Activated naive CD8-positive, alpha-beta T cell treated with anti-CD3 and anti-CD28 coated beads for 36 hours (primary cell): ENCODE measurements at regions not wholly inside any gene's neighbourhood (a gene's known extent, or its start where the extent isn't known, plus 50 kb on each side); places are given as distances from the start of the nearest gene placed in this dataset.
A peak's percentile ranks its signal among the peaks of the same experiment; 100 is the strongest.
"Not testable (repeated sequence)": the region's sequence is repeated elsewhere in the genome, so short reads cannot be mapped to it uniquely, and the experiment has no call there.

Experiments used
- DNase-seq: peaks from one replicate; pipeline ENCODE4 v3.0.0; 2021
- H3K27ac Mint-ChIP-seq: one replicate; pipeline ENCODE4 v1.8.0; 2022; ENCODE audit warnings: mild to moderate bottlenecking, moderate library complexity, mixed read lengths
- H3K27me3 Mint-ChIP-seq: one replicate; pipeline ENCODE4 v1.8.0; 2022; ENCODE audit warnings: mild to moderate bottlenecking, mixed read lengths
- H3K36me3 Mint-ChIP-seq: one replicate; pipeline ENCODE4 v1.8.0; 2021; ENCODE audit warnings: mild to moderate bottlenecking, mixed read lengths
- H3K4me1 Mint-ChIP-seq: one replicate; pipeline ENCODE4 v1.8.0; 2021; ENCODE audit warnings: mixed read lengths
- H3K4me3 Mint-ChIP-seq: one replicate; pipeline ENCODE4 v1.8.0; 2022; ENCODE audit warnings: mild to moderate bottlenecking, moderate library complexity, mixed read lengths
- H3K9me3 Mint-ChIP-seq: one replicate; pipeline ENCODE4 v1.8.0; 2022; ENCODE audit warnings: mixed read lengths

DNA sequence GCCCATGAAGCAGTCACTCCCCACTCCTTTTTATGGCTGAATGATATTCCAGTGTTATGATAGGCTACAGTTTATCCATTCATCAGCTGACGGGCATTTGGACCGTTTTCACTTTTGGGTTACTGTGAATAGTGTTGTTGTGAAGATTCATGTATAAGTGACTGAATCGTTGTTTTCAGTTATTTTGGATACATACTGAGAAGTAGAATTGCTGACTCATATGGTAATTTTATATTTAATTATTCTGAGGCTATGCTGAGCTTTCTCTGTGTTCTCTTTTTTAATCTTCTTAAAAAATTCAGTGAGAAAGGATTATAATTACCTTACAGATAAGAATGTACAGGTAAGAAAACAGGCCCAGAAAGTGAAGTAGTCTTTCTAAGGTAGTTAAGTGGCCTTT is 117.9 kb upstream of the MPHOSPH6 start:
- no peak for DNase-seq
- H3K27ac Mint-ChIP-seq, result no peak overlapping the region
- no peaks in the 10 kb centered on the region for H3K36me3 Mint-ChIP-seq
- H3K4me1 Mint-ChIP-seq, result no peaks in the 10 kb centered on the region
- no peak overlapping the region for H3K4me3 Mint-ChIP-seq
- H3K9me3 Mint-ChIP-seq, result no peaks in the 10 kb centered on the region
- H3K27me3 Mint-ChIP-seq, result no peaks in the 10 kb centered on the region

DNA sequence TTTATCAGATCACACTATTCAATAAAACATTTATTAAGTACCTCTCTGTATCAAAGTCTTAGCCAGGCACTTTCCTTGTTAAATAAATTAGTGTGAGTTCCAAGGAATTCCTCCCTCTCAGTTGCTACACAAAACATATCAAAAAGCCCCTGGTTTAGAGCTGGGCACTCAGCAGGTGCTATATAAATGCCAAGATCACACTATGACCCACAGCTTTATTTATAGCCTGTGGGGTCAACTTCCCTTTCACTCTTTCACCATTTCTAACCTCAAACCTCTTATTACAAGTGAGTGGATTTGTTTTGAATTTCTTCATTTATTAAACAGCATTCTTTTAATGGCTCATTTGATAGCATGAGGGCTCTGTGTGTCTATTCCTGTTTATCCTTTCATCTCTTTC is 112.6 kb upstream of the MPHOSPH6 start:
- no peaks in the 10 kb centered on the region for H3K27me3 Mint-ChIP-seq
- no peaks in the 10 kb centered on the region for H3K4me1 Mint-ChIP-seq
- H3K4me3 Mint-ChIP-seq, result no peak overlapping the region

DNA sequence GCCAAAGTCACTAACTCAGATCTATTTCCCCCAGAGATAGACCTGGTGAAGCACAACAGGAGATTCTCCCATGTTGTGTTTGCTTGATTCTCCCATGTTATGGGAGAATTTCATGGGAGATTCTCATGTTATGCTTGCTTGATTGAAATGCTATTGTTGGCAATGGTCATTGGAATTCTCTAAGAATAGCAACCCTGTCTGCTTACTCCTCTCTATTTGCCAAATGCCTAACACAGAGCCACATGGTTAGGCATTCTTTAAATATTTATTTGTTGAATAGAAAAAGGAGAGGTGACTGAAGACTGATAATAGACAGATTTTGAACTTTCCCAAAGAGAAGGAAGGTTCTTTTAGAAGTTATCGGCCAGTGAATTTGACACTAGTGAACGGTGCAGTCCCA is 111.5 kb upstream of the MPHOSPH6 start:
- Mint-ChIP-seq H3K36me3 (no peaks in the 10 kb centered on the region), H3K4me1 (no peaks in the 10 kb centered on the region), H3K4me3 (no peak overlapping the region), H3K27me3 (no peaks in the 10 kb centered on the region), H3K27ac (no peak overlapping the region), H3K9me3 (no peaks in the 10 kb centered on the region)
- no peak for DNase-seq

More for the DNA sequence above, 112.6 kb upstream of the MPHOSPH6 start:
- Mint-ChIP-seq H3K36me3 (no peaks in the 10 kb centered on the region), H3K9me3 (no peaks in the 10 kb centered on the region), H3K27ac (no peak overlapping the region)
- DNase-seq, result no peak

DNA sequence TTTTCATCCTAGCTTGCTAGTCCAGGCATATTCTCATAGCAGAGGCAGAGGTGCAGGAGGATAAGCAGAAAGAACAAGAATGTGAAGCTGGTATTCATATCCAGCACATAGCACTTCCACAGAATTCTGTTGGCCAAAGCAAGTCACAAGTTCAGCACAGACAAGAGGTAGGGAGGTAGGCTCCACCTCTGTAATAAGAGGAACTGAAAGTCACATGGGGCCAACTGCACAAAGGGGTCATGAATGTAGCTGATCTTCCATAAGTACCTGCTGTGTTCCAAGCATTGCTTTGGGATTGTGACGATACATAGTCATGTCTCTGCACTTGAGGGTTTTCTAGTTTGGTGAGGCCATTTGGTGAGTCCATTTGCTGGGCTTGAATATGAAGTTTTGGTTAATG is 110.8 kb upstream of the MPHOSPH6 start:
- Mint-ChIP-seq H3K4me1 (no peaks in the 10 kb centered on the region), H3K9me3 (no peaks in the 10 kb centered on the region), H3K27ac (no peak overlapping the region), H3K36me3 (no peaks in the 10 kb centered on the region), H3K4me3 (no peak overlapping the region), H3K27me3 (no peaks in the 10 kb centered on the region)
- DNase-seq, result no peak

DNA sequence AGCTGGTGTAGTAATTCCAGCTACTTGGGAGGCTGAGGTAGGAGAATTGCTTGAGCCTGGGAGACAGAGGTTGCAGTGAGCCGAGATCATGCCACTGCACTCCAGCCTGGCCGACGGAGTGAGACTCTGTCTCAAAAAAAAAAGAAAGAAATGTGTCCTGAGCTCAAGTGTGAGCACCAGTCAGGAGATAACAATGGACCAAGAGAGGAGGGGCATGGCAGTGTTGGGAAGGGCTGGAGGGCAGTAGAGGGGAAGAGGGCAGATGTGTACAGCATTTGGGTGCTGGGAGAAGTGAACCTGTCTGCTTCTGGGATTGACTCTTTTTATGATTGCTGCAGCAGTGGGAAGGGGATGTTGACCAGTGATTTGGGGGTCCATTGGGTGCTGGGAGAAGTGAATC is 105.3 kb upstream of the MPHOSPH6 start:
- not testable (repeated sequence) for DNase-seq, H3K27ac Mint-ChIP-seq, H3K9me3 Mint-ChIP-seq, H3K4me1 Mint-ChIP-seq, H3K27me3 Mint-ChIP-seq, H3K4me3 Mint-ChIP-seq, H3K36me3 Mint-ChIP-seq

DNA sequence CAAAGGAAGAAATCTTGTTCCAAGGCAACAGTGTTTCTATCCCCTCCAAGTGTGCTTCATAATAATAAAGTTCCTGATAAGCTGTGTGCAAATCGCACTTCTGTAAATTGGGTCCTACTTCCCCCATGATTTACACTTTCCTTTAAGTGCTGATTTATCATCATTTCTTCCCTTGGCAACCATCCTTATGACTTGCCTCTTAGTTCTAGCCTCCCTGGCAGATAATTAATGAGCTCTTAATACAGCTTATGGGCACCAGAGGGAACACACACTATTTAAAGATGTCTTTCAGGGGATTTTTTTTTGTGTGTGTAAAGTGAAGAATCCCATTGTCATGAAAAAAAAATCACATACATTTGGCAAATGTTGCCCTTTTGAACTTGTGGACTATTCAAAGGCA is 101.6 kb upstream of the MPHOSPH6 start:
- no peak for DNase-seq
- Mint-ChIP-seq H3K9me3 (no peaks in the 10 kb centered on the region), H3K4me1 (no peaks in the 10 kb centered on the region), H3K4me3 (no peak overlapping the region), H3K27me3 (no peaks in the 10 kb centered on the region), H3K36me3 (no peaks in the 10 kb centered on the region), H3K27ac (no peak overlapping the region)

DNA sequence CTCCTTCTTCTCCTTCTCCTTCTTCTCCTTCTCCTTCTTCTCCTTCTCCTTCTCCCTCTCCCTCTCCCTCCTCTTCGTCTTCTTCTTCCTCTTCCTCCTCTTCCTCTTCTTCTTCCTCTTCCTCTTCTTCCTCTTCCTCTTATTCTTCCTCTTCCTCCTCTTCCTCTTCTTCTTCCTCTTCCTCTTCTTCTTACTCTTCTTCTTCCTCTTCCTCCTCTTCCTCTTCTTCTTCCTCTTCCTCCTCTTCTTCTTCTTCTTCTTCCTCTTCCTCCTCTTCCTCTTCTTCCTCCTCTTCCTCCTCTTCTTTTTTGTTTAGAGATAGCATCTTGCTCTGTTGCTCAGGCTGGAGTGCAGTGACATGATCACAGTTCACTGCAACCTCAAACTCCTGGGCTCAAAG is 97.7 kb upstream of the MPHOSPH6 start:
- H3K4me1 Mint-ChIP-seq, H3K27ac Mint-ChIP-seq, H3K36me3 Mint-ChIP-seq, DNase-seq, H3K4me3 Mint-ChIP-seq, H3K9me3 Mint-ChIP-seq: not testable (repeated sequence)
- H3K27me3 Mint-ChIP-seq, result peaks cover 18% of the 10 kb centered on the region

DNA sequence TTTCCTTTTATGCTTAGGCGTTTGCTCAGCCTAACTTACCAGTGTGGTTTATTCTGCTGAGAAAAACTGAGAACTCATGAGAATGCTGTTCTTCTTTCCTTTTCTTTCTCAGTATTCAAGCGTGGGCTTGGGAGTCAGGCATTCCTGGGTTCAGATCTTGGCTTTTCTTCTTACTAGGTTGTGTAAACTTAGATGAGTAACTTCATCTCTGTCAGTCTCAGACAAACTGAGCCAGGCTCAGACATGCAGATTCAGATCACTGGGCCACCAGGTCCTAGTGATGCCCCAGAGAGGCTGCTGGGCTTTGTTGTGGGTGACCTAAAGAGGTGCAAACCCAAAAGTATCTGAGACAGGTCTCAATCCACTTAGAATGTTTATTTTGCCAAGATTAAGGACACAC is 95.8 kb upstream of the MPHOSPH6 start:
- no peaks in the 10 kb centered on the region for H3K4me1 Mint-ChIP-seq
- H3K27ac Mint-ChIP-seq, result no peak overlapping the region
- peaks cover 20% of the 10 kb centered on the region for H3K27me3 Mint-ChIP-seq
- H3K9me3 Mint-ChIP-seq, result peaks cover 3% of the 10 kb centered on the region
- no peaks in the 10 kb centered on the region for H3K36me3 Mint-ChIP-seq
- DNase-seq, result no peak
- no peak overlapping the region for H3K4me3 Mint-ChIP-seq

DNA sequence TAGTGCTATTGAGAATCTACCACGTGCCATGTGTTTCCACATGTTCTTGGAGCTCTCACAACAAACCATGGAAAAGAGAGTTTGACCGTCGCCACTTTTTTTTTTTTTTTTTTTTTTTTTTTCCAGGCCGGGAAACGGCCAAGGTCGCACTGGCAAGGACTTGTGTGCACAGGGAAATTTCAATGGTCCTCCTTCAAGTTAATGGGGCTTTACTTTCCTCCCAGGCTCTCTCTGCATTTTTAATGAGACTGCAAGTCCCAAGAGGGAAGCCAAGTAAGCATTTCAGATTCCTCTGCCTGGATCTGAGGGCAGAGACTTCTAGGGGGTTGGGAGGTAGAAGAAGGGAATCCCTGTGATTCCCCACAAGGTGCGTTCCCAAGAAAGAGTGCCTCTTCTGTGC is 94.7 kb upstream of the MPHOSPH6 start:
- no peaks in the 10 kb centered on the region for H3K4me1 Mint-ChIP-seq
- DNase-seq, result no peak
- H3K27me3 Mint-ChIP-seq, result peaks cover 20% of the 10 kb centered on the region
- H3K9me3 Mint-ChIP-seq, result peaks cover 12% of the 10 kb centered on the region
- H3K4me3 Mint-ChIP-seq, result no peak overlapping the region
- no peak overlapping the region for H3K27ac Mint-ChIP-seq
- no peaks in the 10 kb centered on the region for H3K36me3 Mint-ChIP-seq

DNA sequence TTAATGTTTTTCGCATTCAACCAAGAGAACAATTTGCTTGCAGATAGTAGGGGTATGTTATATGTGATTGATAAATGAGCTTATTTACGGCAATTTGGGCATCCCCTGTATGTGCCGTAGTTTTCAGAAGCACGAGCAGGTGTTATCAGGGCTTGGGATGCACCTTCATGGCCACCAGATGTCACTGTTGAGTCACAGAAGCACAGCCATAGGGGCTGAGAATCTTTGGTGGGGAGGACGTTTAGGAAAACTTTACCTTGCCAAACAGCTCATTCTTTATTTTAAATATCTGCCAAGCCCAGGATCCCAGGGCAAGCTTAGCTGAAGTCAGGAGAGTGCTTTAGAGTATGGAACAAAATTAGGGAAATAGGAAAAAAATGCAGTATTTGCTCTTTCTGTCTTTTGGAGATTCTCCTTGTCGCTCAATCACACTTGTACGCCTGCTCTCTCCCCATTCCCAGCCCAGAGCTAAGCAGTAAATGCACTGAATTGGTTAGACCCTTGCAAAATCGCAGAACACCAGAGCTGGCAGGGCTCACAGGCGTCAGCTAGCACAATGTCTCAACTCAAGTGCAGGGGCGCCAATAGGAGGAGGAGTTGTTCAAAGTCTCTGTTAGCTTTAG is 93.6 kb upstream of the MPHOSPH6 start:
- Mint-ChIP-seq H3K4me1 (no peaks in the 10 kb centered on the region), H3K9me3 (peaks cover 12% of the 10 kb centered on the region), H3K27ac (no peak overlapping the region), H3K4me3 (no peak overlapping the region), H3K27me3 (peaks cover 20% of the 10 kb centered on the region), H3K36me3 (no peaks in the 10 kb centered on the region)
- peak; percentile 38 for DNase-seq

DNA sequence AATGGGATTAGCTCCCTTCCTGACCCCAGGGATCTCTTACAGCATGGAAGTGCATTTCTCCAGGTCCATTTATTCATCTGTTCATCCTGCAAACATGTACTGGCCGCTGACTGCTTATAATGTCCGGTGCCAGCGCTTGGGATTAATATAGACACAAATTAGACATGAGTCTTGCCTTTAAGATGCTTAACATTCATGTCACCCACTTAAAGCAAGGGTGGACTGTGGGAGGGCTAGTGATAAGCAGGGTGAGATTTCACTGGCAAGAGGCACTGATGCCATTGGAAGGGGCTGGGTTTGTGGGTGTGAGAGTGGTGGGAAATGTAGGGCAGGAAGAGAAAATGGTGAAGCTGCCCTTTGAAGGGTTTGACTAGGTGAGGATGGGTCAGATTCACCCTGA is 92.2 kb upstream of the MPHOSPH6 start:
- Mint-ChIP-seq H3K9me3 (peaks cover 12% of the 10 kb centered on the region), H3K27ac (no peak overlapping the region), H3K4me3 (no peak overlapping the region), H3K36me3 (no peaks in the 10 kb centered on the region), H3K4me1 (no peaks in the 10 kb centered on the region), H3K27me3 (peaks cover 25% of the 10 kb centered on the region)
- no peak for DNase-seq

DNA sequence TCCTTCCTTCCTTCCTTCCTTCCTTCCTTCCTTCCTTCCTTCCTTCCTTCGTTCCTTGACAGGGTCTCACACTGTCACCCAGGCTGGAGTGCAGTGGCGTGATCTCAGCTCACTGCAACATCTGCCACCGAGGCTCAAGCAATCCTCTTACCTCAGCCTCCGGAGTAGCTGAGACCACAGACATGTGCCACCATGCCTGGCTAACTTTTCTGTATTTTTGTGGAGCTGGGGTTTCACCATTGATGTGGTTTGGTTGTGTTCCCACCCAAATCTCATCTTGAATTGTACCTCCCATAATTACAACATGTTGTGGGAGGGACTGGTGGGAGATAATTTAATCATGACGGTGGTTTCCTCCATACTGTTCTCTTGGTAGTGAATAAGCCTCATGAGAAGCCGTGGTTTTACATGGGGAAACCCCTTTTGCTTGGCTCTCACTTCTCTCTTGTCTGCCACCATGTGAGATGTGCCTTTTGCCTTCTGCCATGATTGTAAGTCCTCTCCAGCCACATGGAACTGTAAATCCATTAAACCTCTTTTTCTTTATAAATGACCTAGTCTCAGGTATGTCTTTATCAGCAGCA is 90.3 kb upstream of the MPHOSPH6 start:
- Mint-ChIP-seq H3K27ac (no peak overlapping the region), H3K4me3 (no peak overlapping the region), H3K27me3 (peaks cover 19% of the 10 kb centered on the region), H3K36me3 (no peaks in the 10 kb centered on the region), H3K4me1 (no peaks in the 10 kb centered on the region), H3K9me3 (peaks cover 12% of the 10 kb centered on the region)
- DNase-seq, result no peak

DNA sequence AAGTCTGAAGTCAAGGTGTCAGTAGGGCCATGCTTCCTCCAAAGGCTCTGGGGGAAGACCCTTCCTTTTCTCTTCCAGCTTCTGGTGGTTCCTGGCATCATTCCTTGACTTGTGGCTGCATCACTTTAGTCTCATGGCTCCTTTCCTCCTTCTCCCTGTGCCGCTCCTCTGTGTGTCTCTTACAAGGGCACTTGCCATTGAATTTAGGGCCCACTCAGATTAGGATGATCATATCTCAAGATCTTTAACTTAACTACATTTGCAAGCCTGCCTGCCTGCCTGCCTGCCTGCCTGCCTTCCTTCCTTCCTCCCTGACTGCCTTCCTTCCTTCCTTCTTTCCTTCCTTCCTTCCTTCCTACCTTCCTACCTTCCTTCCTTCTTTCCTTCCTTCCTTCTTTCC is 89.7 kb upstream of the MPHOSPH6 start:
- Mint-ChIP-seq H3K36me3 (no peaks in the 10 kb centered on the region), H3K4me1 (no peaks in the 10 kb centered on the region), H3K9me3 (peaks cover 12% of the 10 kb centered on the region), H3K27me3 (peaks cover 19% of the 10 kb centered on the region), H3K4me3 (no peak overlapping the region), H3K27ac (no peak overlapping the region)
- no peak for DNase-seq

DNA sequence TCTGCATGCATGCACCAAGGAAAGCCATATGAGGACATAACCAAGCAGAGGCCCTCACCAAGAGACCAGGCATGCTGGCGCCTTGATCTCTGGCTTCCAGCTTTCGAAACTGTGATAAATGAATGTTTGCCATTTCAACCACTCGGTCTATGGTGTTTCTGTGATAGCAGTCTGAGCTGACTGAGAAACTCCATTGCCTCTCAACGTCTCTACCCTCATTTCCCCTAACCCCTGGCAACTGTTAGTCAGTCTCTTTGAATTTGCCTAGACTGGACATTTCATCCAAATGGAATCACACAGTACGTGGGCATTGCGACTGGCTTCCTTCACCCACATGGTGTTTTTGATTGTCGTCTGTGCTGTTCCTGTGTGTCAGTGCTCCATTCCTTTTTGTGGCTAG is 88.0 kb upstream of the MPHOSPH6 start:
- H3K27ac Mint-ChIP-seq, result no peak overlapping the region
- no peak for DNase-seq
- peaks cover 12% of the 10 kb centered on the region for H3K9me3 Mint-ChIP-seq
- no peak overlapping the region for H3K4me3 Mint-ChIP-seq
- peaks cover 16% of the 10 kb centered on the region for H3K27me3 Mint-ChIP-seq
- H3K36me3 Mint-ChIP-seq, result no peaks in the 10 kb centered on the region
- H3K4me1 Mint-ChIP-seq, result no peaks in the 10 kb centered on the region

DNA sequence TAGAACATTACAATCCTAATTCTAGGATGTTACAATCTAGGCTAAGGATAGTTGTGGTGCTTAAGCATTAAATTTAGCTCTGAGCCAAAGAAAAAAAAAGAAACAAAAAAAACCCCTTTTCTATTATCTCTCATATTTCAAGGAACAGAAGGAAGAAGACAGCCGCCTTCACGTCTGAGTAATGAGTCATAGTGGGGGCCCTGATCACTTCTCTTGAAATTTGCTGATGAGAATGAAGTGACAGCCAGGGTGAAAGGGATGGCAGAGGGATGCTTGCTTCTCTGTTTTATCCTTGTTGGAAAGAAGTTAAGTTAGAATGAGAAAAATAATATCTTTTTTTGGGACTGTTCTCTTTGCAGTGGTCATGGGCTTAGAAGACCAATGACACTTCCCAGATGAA is 82.6 kb upstream of the MPHOSPH6 start:
- Mint-ChIP-seq H3K36me3 (no peaks in the 10 kb centered on the region), H3K4me1 (peaks cover 2% of the 10 kb centered on the region), H3K27ac (no peak overlapping the region), H3K9me3 (no peaks in the 10 kb centered on the region), H3K27me3 (peaks cover 15% of the 10 kb centered on the region), H3K4me3 (no peak overlapping the region)
- no peak for DNase-seq

DNA sequence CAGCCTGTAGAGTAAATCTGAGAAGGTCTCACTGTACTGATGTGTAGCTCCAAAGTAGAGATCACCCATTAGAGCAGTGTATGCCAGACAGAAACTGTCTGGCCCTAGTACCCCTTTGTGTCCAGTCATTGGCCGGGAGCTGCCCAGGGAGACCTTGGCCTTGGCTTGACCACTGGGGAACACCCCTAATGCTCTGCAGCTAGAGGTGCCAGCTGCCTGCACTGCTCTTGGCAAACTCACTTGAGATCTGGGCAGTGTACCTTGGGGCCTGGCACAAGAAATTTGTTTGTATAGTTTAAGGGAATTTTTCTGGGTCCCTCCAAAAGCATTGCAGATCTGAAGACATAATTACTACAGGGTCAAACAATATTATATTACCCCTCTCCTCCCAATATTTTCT is 78.7 kb upstream of the MPHOSPH6 start:
- no peaks in the 10 kb centered on the region for H3K36me3 Mint-ChIP-seq
- peaks cover 2% of the 10 kb centered on the region for H3K4me1 Mint-ChIP-seq
- H3K9me3 Mint-ChIP-seq, result peaks cover 6% of the 10 kb centered on the region
- H3K27ac Mint-ChIP-seq, result no peak overlapping the region
- no peak for DNase-seq
- H3K4me3 Mint-ChIP-seq, result no peak overlapping the region
- H3K27me3 Mint-ChIP-seq, result peaks cover 17% of the 10 kb centered on the region
